Activated CD4-positive, alpha-beta T cell treated with anti-CD3 and anti-CD28 coated beads for 36 hours (primary cell): ENCODE measurements at regions not wholly inside any gene's neighbourhood (a gene's known extent, or its start where the extent isn't known, plus 50 kb on each side); places are given as distances from the start of the nearest gene placed in this dataset.
"Not testable (repeated sequence)": the region's sequence is repeated elsewhere in the genome, so short reads cannot be mapped to it uniquely, and the experiment has no call there.

ENCODE experiments used
- ATAC-seq: fragments of 200-7000 bp; cut with Tn5 transposase; one replicate; pipeline ENCODE4 v1.10.0; 2021; ENCODE audit warnings: mild to moderate bottlenecking, moderate library complexity
- CTCF ChIA-PET: fragments of 350-600 bp; sonication (Branson Sonifier 250); formaldehyde crosslinking; loops from one replicate; lab custom pipeline; 2021; ENCODE audit warnings: antibody characterized with exemption; lab: Charles Lee
- POLR2A ChIA-PET: fragments of 350-600 bp; sonication (Branson Sonifier 250); formaldehyde crosslinking; loops from one replicate; lab custom pipeline; 2021; ENCODE audit warnings: antibody characterized with exemption, inconsistent platforms; lab: Charles Lee
- DNase-seq: peaks from one replicate; pipeline ENCODE4 v3.0.0-alpha.2; 2020
- H3K27ac Mint-ChIP-seq: one replicate; pipeline ENCODE4 v1.8.0; 2021; ENCODE audit warnings: mixed read lengths
- H3K27me3 Mint-ChIP-seq: one replicate; pipeline ENCODE4 v1.8.0; 2021; ENCODE audit warnings: mixed read lengths
- H3K36me3 Mint-ChIP-seq: one replicate; pipeline ENCODE4 v1.8.0; 2021; ENCODE audit warnings: low read depth, mixed read lengths
- H3K4me1 Mint-ChIP-seq: one replicate; pipeline ENCODE4 v1.8.0; 2021; ENCODE audit warnings: mixed read lengths
- H3K4me3 Mint-ChIP-seq: one replicate; pipeline ENCODE4 v1.8.0; 2021; ENCODE audit warnings: mild to moderate bottlenecking, moderate library complexity, mixed read lengths
- H3K9me3 Mint-ChIP-seq: one replicate; pipeline ENCODE4 v1.8.0; 2021; ENCODE audit warnings: low read depth, mixed read lengths
- intact Hi-C, 2 experiments: fragments of 100-400 bp; cut with DNase I in 1 of 2; cut with micrococcal nuclease in 1 of 2; formaldehyde crosslinking; loops; one replicate each; pipeline versions ENCODE4 v1.14.2 to v1.15.1; 2022 to 2024; cut with DNase I, micrococcal nuclease

- Mint-ChIP-seq H3K9me3 (peaks cover 18% of the 10 kb centered on the region), H3K36me3 (no peaks in the 10 kb centered on the region), H3K27me3 (no peaks in the 10 kb centered on the region), H3K27ac (no peak overlapping the region), H3K4me3 (no peak overlapping the region), H3K4me1 (no peaks in the 10 kb centered on the region)
- ATAC-seq (no peak), DNase-seq (no peak)
- intact Hi-C loops = no loop called here
- POLR2A ChIA-PET = no interaction called here
- CTCF ChIA-PET = no interaction called here
These were observed 1049.6 kb upstream of the SEMA6A start for GRCh38 chr5:117624201-117624600.

DNA sequence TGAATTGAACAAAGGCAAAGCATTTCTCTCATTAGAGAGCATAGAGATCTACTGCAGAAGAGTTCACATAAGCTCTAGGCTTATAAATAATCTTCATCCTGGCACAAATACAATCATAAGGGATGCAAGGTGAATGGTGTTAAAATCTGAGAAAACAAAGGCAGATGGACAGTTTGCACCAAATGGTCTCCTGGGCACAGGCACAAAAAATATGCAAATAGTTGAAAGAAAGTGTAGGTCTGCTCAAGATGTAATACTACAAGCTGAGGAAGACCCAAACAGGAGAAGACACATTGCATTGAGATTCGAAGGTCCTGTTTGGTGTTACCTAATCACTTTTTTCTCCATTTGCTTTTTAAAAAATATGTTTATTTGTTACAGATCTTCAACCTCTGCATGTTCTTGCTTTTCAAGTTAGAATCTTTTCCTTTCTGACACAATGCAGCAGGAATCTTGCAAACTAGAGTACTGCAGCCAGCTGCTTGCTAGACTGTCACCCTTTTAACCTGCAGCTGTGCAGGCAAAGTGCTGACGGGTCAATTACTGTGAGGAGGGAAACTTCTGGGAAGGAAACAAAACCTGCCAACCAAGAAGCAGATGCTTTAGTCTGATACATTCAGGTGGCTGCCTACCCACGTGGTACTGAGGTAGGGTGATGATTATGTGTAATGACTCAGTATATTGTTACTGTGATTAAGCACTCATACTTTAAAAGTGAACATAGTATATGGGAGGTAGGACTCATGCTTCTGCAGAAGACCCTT lies 1048.6 kb upstream of the SEMA6A start:
- no peaks in the 10 kb centered on the region for H3K27me3 Mint-ChIP-seq

GRCh38 chr5:117621921-117622320 lies 1047.3 kb upstream of the SEMA6A start:
- ATAC-seq (no peak), DNase-seq (no peak)
- no peaks in the 10 kb centered on the region for H3K36me3 Mint-ChIP-seq
- ChIA-PET CTCF (no interaction called here), POLR2A (no interaction called here)
- H3K4me3 Mint-ChIP-seq = no peak overlapping the region
- H3K4me1 Mint-ChIP-seq = no peaks in the 10 kb centered on the region
- H3K27me3 Mint-ChIP-seq = no peaks in the 10 kb centered on the region
- intact Hi-C loops = no loop called here
- no peak overlapping the region for H3K27ac Mint-ChIP-seq
- H3K9me3 Mint-ChIP-seq = peaks cover 20% of the 10 kb centered on the region

More for the DNA sequence above, 1048.6 kb upstream of the SEMA6A start:
- ATAC-seq (no peak), DNase-seq (no peak)
- Mint-ChIP-seq H3K27ac (no peak overlapping the region), H3K9me3 (peaks cover 21% of the 10 kb centered on the region), H3K4me1 (no peaks in the 10 kb centered on the region), H3K4me3 (no peak overlapping the region), H3K36me3 (no peaks in the 10 kb centered on the region)
- CTCF ChIA-PET = no interaction called here
- POLR2A ChIA-PET = no interaction called here
- intact Hi-C loops = no loop called here

GRCh38 chr5:117615226-117615625 lies 1040.6 kb upstream of the SEMA6A start:
- no peaks in the 10 kb centered on the region for H3K36me3 Mint-ChIP-seq
- H3K4me1 Mint-ChIP-seq = no peaks in the 10 kb centered on the region
- H3K4me3 Mint-ChIP-seq = no peak overlapping the region
- ChIA-PET CTCF (no interaction called here), POLR2A (no interaction called here)
- H3K27me3 Mint-ChIP-seq = no peaks in the 10 kb centered on the region
- ATAC-seq = no peak
- intact Hi-C loops = no loop called here
- DNase-seq = no peak
- peaks cover 10% of the 10 kb centered on the region for H3K9me3 Mint-ChIP-seq
- no peak overlapping the region for H3K27ac Mint-ChIP-seq

GRCh38 chr5:117614408-117614807 lies 1039.8 kb upstream of the SEMA6A start:
- Mint-ChIP-seq H3K27ac (no peak overlapping the region), H3K4me3 (no peak overlapping the region), H3K36me3 (no peaks in the 10 kb centered on the region), H3K27me3 (no peaks in the 10 kb centered on the region), H3K9me3 (peaks cover 10% of the 10 kb centered on the region), H3K4me1 (no peaks in the 10 kb centered on the region)
- CTCF ChIA-PET = interaction anchor here (0.7 kb wide), 1 partner anchor 14 kb away, joined by 3 read pairs; no protein-coding TSS in a partner anchor
- POLR2A ChIA-PET = no interaction called here
- ATAC-seq (no peak), DNase-seq (no peak)
- intact Hi-C loops = no loop called here

DNA sequence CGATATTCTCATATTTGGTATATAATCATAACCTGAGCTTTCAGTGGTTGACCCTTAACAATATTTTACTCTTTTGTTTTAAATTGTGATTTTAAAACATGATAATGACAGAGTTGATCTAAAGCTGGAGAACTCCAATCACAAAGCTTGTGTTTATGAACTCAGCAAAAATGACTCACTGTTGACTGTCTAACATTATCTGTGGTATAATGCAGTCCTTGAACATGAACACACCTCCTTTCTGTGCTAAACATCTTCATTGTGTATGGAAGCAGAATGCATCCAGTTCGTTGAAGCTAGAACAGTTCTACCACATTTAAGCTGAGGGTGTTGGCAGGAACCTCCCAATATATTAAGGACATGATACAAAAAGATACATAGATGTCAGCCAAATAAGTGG lies 1030.2 kb upstream of the SEMA6A start:
- no peak overlapping the region for H3K27ac Mint-ChIP-seq
- ATAC-seq (no peak), DNase-seq (no peak)
- no peak overlapping the region for H3K4me3 Mint-ChIP-seq
- H3K4me1 Mint-ChIP-seq = no peaks in the 10 kb centered on the region
- intact Hi-C loops = no loop called here
- POLR2A ChIA-PET = no interaction called here
- no peaks in the 10 kb centered on the region for H3K36me3 Mint-ChIP-seq
- CTCF ChIA-PET = no interaction called here
- no peaks in the 10 kb centered on the region for H3K9me3 Mint-ChIP-seq
- H3K27me3 Mint-ChIP-seq = no peaks in the 10 kb centered on the region

DNA sequence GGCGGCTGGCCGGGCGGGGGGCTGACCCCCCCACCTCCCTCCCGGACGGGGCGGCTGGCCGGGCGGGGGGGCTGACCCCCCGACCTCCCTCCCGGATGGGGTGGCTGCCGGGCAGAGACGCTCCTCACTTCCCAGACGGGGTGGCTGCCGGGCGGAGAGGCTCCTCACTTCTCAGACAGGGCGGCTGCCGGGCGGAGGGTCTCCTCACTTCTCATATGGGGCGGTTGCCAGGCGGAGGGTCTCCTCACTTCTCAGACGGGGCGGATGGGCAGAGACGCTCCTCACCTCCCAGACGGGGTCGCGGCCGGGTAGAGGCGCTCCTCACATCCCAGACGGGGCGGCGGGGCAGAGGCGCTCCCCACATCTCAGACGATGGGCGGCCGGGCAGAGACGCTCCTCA lies 1025.2 kb upstream of the SEMA6A start:
- H3K4me1 Mint-ChIP-seq, H3K27ac Mint-ChIP-seq, ATAC-seq, POLR2A ChIA-PET, DNase-seq, H3K36me3 Mint-ChIP-seq, H3K27me3 Mint-ChIP-seq, H3K4me3 Mint-ChIP-seq, CTCF ChIA-PET, H3K9me3 Mint-ChIP-seq, intact Hi-C loops: not testable (repeated sequence)

DNA sequence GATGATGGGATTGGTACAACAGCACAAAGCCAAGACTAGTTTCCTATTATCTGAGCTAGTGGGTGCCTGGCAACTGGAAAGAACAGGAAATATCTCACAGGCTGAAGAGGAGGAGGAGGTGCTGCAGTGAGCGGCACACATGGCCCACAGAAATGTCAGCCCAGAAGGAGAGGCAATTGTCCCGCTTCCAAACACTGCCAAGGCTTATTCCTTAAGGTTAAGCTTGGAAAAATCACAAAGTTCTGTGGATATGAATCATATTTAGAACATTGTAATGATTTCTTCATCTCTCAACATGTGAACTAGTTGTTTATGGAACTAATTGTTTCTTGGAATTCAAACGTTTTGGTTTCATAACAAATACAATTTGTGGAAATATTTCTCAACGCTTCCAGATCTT lies 1019.5 kb upstream of the SEMA6A start:
- intact Hi-C loops = no loop called here
- H3K4me3 Mint-ChIP-seq = no peak overlapping the region
- ChIA-PET POLR2A (no interaction called here), CTCF (no interaction called here)
- H3K27me3 Mint-ChIP-seq = no peaks in the 10 kb centered on the region
- DNase-seq (no peak), ATAC-seq (no peak)
- no peaks in the 10 kb centered on the region for H3K4me1 Mint-ChIP-seq
- H3K27ac Mint-ChIP-seq = no peak overlapping the region
- peaks cover 3% of the 10 kb centered on the region for H3K9me3 Mint-ChIP-seq
- H3K36me3 Mint-ChIP-seq = no peaks in the 10 kb centered on the region

DNA sequence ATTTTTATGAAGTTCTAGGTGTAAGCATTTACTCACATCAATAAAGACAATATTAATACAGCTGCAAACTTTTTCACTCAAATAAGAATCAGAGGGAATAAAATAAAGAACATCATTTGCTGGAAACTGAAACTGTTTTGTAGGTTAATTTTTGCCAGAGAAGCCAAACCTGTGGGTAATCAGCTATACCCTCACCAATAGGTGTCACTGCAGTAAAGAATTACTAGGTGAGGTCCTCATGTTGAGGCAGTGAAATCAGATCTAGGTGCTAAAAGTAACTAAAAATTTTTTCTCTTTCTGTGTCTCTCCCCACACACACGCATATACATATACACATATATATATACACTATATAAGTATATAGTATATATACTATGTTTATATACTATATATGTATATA lies 1016.3 kb upstream of the SEMA6A start:
- H3K9me3 Mint-ChIP-seq = peaks cover 8% of the 10 kb centered on the region
- no peaks in the 10 kb centered on the region for H3K27me3 Mint-ChIP-seq
- no peak overlapping the region for H3K4me3 Mint-ChIP-seq
- POLR2A ChIA-PET = no interaction called here
- ATAC-seq (no peak), DNase-seq (no peak)
- no peaks in the 10 kb centered on the region for H3K36me3 Mint-ChIP-seq
- no peaks in the 10 kb centered on the region for H3K4me1 Mint-ChIP-seq
- intact Hi-C loops = no loop called here
- CTCF ChIA-PET = no interaction called here
- no peak overlapping the region for H3K27ac Mint-ChIP-seq

GRCh38 chr5:117588611-117589010 lies 1014.0 kb upstream of the SEMA6A start:
- Mint-ChIP-seq H3K4me3 (no peak overlapping the region), H3K9me3 (peaks cover 8% of the 10 kb centered on the region), H3K27ac (no peak overlapping the region), H3K36me3 (no peaks in the 10 kb centered on the region), H3K27me3 (no peaks in the 10 kb centered on the region), H3K4me1 (no peaks in the 10 kb centered on the region)
- no peak for DNase-seq
- ChIA-PET CTCF (no interaction called here), POLR2A (no interaction called here)
- ATAC-seq = no peak
- intact Hi-C loops = no loop called here

- CTCF ChIA-PET = interaction anchor here (0.6 kb wide), 1 partner anchor 197 kb away, joined by 3 read pairs; no protein-coding TSS in a partner anchor
- no peaks in the 10 kb centered on the region for H3K36me3 Mint-ChIP-seq
- no peak overlapping the region for H3K27ac Mint-ChIP-seq
These were observed 1012.5 kb upstream of the SEMA6A start for GRCh38 chr5:117587111-117587510.

DNA sequence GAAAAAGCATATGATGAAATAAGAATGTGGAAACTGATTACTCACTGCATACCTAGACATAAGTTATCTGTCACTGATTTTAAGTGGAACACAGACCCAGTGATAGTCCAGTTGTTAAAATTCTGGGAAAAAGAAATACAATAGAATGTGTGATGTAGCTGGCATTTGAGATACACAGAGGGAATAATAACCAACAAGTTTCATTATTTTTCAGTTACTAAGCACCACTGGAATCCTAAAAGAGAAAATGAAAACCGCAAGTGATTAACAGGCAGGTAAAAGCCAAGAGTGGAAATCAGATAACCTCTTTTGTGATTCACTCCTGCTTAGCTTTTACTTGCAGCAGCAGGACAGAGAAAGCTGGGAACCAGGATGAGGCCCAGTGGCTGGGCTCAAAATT lies 994.0 kb upstream of the SEMA6A start:
- ATAC-seq (no peak), DNase-seq (no peak)
- Mint-ChIP-seq H3K27ac (no peak overlapping the region), H3K36me3 (no peaks in the 10 kb centered on the region), H3K9me3 (peaks cover 1% of the 10 kb centered on the region), H3K4me3 (no peak overlapping the region), H3K4me1 (no peaks in the 10 kb centered on the region), H3K27me3 (no peaks in the 10 kb centered on the region)
- ChIA-PET POLR2A (no interaction called here), CTCF (interaction anchor here (0.6 kb wide), 1 partner anchor 297 kb away, joined by 3 read pairs; no protein-coding TSS in a partner anchor)
- intact Hi-C loops = no loop called here

More at GRCh38 chr5:117587111-117587510, 1012.5 kb upstream of the SEMA6A start:
- DNase-seq (no peak), ATAC-seq (no peak)
- peaks cover 5% of the 10 kb centered on the region for H3K9me3 Mint-ChIP-seq
- H3K4me1 Mint-ChIP-seq = no peaks in the 10 kb centered on the region
- H3K27me3 Mint-ChIP-seq = no peaks in the 10 kb centered on the region
- POLR2A ChIA-PET = no interaction called here
- intact Hi-C loops = no loop called here
- H3K4me3 Mint-ChIP-seq = no peak overlapping the region
